NCI-H1436 treated with DMSO at 0.1 percent for 48 hours (cell line): ENCODE measurements at regions not wholly inside any gene's neighbourhood (a gene's known extent, or its start where the extent isn't known, plus 50 kb on each side); places are given as distances from the start of the nearest gene placed in this dataset.

Source experiments
- DNase-seq: peaks from one replicate; lab custom pipeline; 2025; lab: John Stamatoyannopoulos, UW

DNA sequence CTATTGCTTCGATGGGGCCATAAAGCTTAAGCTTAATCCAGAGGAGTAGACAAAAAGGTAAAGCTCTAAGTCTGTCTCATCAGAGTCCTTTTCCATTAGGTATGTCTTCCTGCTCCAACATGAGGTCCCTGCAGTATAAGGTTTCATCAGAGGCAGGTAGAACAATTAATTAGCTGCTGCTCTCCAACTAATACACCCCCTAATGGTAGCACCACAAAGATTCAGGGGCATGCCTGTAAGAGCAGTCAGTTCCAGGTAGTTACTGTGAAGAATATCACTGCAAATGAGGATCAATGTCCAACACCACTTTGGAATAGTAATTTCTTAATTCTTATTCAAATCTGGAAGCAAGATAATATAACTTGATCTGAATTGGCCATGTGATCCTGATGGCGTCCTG, 160.3 kb upstream of the ESRRG start:
- DNase-seq = no peak

DNA sequence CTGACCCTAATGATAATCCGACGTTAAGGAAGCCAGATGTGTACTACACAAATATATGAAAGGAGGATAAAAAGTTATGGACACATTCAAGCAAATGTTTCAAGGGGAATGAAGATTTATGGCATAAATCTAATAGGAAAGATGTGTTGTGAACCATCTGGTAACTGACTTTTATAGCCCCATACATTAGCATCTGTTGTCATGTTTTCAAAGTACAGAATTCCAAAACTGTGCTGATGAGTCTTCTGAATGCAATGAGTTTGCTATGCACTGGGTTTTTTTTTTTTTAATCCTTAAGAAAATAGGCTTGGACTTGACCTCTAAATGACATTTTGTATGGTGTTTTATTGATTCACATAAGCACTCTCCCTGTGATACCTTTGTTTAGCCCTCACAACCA, 158.5 kb upstream of the ESRRG start:
- no peak for DNase-seq

DNA sequence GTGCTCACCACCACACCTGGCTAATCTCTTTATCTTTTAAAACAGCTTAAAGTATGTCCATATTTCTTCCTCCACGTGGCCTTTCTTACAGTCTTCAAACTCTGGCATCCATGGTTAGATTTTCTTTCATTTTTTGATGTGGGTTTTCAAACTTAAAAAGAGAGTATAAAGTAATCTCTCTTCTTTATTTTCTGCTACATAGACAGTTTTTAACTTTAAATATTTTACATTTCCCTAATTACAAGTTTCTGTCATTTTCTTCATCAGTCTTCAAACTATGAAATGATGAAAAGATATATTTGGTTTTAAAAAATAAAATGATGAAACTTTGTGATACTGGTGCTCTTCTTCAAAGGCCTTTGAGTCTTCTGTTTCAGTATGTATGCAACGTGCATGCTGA, 143.5 kb upstream of the ESRRG start:
- DNase-seq = no peak

DNA sequence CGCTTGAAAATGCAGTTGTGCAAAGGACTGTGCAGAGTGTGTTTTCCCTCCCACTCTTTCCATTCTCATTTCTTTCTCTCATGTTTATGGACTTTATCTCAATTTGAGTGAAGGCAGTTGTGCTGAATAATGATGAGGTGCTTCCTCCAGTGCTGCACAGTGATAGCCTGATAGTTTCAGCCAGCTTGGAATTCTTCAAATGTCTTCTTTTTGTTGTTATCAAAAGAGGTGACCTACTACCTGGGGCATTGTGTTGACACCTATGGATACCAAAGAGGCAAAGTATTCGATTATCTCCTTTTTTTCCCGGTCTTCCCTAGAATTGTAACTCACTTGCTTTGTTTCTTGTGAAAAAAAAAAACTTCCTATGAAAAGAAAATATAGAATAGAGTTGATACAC, 132.6 kb upstream of the ESRRG start:
- no peak for DNase-seq

DNA sequence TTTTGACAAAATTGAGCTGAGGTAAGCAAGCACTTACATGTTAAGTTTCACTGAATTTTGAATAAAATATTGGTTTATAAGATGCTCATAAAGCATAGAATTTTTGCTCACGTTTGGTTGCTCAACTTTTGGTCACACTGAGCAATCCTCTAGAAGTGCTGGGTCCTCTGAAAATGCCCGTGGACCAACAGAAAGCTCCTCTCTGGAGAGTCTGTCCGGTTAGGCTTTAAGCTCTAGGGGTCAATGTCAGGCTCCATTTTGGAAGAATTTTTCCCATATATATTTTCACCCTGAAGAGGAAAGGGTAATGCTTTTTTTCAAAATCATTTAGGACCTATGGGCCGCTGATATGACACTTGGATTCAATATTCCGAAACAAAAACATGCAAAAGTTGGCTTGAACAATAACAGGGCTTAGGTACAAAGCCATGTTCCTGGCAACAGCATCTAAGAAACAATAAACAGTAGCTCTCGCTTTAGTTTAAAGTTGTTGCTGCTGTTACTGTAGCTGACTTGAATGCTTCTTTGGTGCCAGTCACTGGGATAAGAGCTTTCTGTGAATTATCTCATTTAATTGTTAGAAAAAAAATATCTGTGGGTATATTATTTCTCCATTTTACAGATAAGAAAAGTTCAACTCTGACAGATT, 131.7 kb upstream of the ESRRG start:
- no peak for DNase-seq

DNA sequence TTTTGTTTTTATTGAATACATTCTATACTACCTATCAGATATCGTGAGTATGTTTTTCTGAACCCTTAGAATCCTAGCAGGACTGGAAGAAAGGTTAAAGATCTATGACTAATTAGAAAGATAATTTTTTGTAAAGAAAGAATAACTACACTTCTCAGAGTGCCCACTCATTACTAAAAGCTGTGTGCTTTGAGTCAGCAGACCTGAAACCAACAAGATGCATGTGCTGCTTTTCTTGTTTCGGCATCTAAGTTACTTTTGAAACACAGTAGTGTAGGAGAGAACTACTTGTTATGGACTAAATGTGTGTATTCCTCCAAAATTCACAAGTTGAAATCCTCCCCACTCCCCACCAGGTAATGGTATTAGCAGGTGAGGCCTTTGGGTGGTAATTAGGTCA, 127.8 kb upstream of the ESRRG start:
- DNase-seq = no peak

DNA sequence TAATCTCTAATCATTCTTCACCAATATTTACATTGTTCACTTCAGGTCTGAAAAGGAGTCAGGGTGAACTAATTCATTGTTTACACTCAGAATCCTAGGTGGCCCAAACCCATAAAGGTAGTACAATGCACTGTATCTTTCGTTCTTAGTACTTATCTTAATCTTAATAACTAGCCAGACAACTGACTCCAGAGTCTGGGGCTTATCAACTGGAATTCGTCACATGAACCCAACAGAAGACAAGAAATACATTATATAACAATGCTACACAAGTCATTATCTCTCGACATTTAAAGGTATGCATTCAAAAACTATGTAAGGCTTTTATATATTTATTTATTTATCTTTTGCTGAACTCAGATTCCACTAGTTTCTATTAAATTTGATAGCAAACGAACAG, 125.9 kb upstream of the ESRRG start:
- DNase-seq = no peak

- DNase-seq = no peak
These were observed 124.3 kb upstream of the ESRRG start for GRCh38 chr1:216847397-216848036.

GRCh38 chr1:216846339-216846738, 123.1 kb upstream of the ESRRG start:
- no peak for DNase-seq

- no peak for DNase-seq
These were observed 120.2 kb upstream of the ESRRG start for GRCh38 chr1:216843409-216843808.

- no peak for DNase-seq
These were observed 117.9 kb upstream of the ESRRG start for GRCh38 chr1:216841165-216841564.

GRCh38 chr1:216836316-216836715, 113.1 kb upstream of the ESRRG start:
- DNase-seq = no peak

- no peak for DNase-seq
These were observed 110.3 kb upstream of the ESRRG start for GRCh38 chr1:216833509-216833908.

DNA sequence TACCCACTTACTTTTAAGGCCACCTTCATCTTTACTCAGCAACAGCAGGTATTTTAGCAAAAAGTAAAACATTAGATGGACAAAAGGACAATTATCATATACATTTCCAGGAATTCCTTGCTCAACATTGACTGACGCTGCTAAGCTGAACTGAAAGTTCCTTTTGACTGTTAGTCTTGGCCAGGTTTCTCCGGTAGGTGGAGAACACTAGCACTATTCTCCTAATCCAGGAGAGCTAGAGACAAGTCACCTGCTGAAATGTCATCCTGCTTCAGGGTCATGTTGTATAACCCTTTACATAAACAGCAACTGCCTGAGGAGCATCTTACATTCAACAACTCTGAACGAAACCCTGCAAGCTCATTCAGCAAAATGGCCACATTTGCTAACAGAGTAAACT, 109.0 kb upstream of the ESRRG start:
- DNase-seq = no peak

DNA sequence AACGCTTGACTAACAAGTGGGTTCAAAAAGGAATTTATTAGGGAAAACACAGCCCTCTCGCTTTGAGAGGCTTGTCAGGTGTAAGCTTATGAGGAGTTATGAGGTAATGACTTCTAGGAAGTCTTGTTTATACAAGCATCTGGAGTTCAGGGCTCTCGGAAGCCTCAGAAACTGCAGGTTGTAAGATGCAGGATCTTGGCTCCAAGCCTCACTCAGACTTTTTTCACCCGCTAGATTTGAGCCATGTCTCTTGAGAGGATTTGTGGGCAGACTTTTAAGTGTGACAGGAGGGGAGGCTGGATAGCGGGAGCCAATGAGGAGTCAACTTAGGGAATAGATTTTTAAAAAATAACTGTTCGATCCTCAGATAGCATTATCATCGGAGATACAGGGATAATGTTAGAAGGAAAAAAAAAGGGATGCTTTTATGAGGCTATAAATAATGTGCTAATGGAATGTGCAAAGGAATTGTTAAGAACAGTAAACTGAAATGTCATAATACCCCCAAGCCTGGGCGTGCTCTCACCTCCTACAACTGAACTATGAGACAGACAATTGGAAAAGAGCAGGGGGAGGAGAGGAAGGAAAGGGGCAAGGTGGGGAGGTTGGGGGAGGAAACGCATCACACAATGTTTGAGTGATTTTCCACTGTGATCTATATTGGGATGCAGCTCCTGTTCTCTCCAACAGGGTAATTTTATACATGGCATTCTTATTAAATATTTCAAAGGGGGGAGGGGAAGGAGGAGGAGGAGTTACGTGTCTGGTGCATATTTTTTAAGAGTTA, 107.4 kb upstream of the ESRRG start:
- no peak for DNase-seq

DNA sequence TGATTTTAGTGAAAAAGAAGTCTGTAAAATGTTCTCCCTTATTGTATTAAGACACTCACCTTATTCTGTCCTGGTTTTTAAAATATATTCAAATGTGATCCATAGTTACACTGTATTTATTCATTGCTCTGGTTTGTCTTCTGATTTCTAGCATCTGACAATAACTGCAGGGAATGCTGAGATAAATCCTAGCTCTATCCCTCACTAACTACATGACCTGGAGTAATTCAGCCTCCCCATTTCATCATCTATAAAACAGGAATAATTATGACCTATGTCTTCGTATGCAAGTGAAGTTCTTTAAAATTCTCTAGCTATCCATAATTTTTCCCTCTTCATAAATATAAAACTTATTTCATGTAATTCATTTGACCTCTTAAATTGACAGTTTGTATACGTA, 104.0 kb upstream of the ESRRG start:
- DNase-seq = no peak

DNA sequence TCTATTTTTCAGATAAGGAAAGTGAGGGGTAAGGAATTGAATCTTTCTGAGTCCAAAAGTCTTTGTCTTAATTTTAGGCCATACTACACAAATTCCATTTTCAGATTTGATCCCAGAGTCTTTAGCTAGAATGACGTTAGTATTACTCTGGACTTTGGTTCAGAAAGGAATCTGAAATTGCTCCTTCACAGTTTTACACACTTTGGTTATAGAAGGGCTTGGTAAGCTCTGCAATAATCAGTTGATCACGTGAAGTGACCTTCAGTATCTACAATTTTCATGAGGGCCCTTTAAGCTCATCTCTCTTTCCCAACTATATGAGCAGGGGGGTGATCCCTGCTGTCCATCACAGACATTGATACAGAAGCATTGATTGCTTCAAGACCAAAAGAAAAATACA, 103.4 kb upstream of the ESRRG start:
- DNase-seq = no peak

DNA sequence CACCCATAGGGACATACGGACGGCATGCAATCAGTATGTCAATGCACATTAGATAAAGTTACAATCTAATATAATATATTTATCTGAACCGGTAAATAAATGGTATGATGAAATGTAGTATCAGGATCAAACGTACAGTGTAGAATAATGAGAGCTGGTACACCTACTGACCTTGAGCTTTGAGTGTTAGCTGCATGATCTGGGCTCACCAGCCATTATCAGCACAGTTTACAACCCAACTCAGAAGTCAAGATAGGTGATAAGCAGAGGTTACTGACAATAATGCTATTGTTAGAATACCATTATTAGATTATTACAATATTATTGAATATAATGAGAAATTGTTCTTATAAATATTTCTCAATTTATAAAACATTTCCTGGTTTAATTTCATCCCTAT, 103.0 kb upstream of the ESRRG start:
- no peak for DNase-seq

DNA sequence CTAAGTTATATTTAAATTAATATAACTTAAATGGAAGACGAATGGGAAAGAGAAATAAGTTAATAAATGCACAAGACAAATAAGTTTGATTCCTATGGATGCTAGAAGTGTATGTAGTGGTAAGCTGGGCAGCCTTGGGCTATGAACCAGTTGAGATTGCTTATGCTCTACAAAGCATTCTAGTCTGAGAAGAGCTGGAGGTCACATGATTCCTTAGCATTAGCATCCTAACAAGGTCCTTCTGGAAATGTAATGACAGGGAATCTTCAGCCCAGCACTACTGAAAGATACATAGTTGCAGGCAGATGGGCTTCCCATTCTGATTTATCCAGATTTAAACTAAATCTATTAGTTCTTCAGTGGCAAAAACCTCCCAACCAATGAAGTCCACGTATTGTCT, 102.3 kb upstream of the ESRRG start:
- no peak for DNase-seq

- no peak for DNase-seq
These were observed 101.3 kb upstream of the ESRRG start for GRCh38 chr1:216824511-216824910.

DNA sequence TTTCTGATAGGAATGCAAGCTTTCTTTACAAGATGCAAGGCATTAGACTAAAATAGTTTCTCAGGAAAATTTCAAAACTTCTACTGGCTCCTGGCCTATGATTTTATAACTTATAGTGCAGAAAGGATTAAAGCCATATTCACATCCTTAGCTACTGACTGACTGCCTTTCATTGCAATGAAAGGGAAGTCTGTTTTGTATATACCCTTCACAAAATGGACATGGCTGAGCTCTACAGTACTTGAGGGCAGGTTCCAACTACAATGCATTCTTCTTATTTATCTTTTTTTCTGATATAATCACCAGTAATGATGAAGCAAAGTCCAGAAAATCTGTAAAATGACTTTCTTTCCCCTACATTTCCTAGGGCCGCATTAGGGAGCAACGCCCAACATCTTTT, 100.5 kb upstream of the ESRRG start:
- no peak for DNase-seq

- DNase-seq = peak; percentile 89
These were observed 99.3 kb upstream of the ESRRG start for GRCh38 chr1:216822480-216822879.

- no peak for DNase-seq
These were observed 97.1 kb upstream of the ESRRG start for GRCh38 chr1:216820345-216820744.
